Calu3 (cell line): ENCODE measurements at regions not wholly inside any gene's neighbourhood (a gene's known extent, or its start where the extent isn't known, plus 50 kb on each side); places are given as distances from the start of the nearest gene placed in this dataset.
"Not testable (repeated sequence)": the region's sequence is repeated elsewhere in the genome, so short reads cannot be mapped to it uniquely, and the experiment has no call there.

Experiments
- BruUV-seq: library from RNA; stranded (reverse); fragments of 400-500 nt; replicated peaks from 2 replicates; lab custom pipeline; 2021; lab: Mats Ljungman, UMichigan
- CTCF ChIA-PET: fragments of 300-600 bp; sonication (Branson Sonifier 250); formaldehyde crosslinking; loops from one replicate; lab custom pipeline; 2022; ENCODE audit warnings: antibody characterized with exemption; lab: Charles Lee
- DNase-seq: peaks from one replicate; pipeline ENCODE4 v3.0.0; 2022
- H3K27ac Mint-ChIP-seq: one replicate; pipeline ENCODE4 v1.8.0; 2022; ENCODE audit warnings: mixed read lengths; ENCODE audit not compliant: unreplicated experiment
- H3K27me3 Mint-ChIP-seq: one replicate; pipeline ENCODE4 v1.8.0; 2022; ENCODE audit warnings: mixed read lengths; ENCODE audit not compliant: unreplicated experiment
- H3K36me3 Mint-ChIP-seq: one replicate; pipeline ENCODE4 v1.8.0; 2022; ENCODE audit warnings: mild to moderate bottlenecking, moderate library complexity, mixed read lengths; ENCODE audit not compliant: insufficient read depth, unreplicated experiment
- H3K4me1 Mint-ChIP-seq: one replicate; pipeline ENCODE4 v1.8.0; 2022; ENCODE audit warnings: mild to moderate bottlenecking, low read depth, mixed read lengths; ENCODE audit not compliant: unreplicated experiment
- H3K4me3 Mint-ChIP-seq: one replicate; pipeline ENCODE4 v1.8.0; 2022; ENCODE audit warnings: mild to moderate bottlenecking, low read depth, moderate library complexity, mixed read lengths; ENCODE audit not compliant: unreplicated experiment
- H3K9me3 Mint-ChIP-seq: one replicate; pipeline ENCODE4 v1.8.0; 2022; ENCODE audit warnings: low read depth, mixed read lengths; ENCODE audit not compliant: unreplicated experiment
- CTCF ChIP-seq: fragments of 200-600 bp; IDR thresholded peaks from one replicate; pipeline ENCODE4 v1.8.0; 2022; ENCODE audit warnings: antibody characterized with exemption; ENCODE audit not compliant: unreplicated experiment
- intact Hi-C: fragments of 100-400 bp; cut with micrococcal nuclease; formaldehyde crosslinking; loops from one replicate; pipeline ENCODE4 v1.10.0; 2022; ENCODE audit not compliant: unreplicated experiment

- H3K9me3 Mint-ChIP-seq, H3K4me1 Mint-ChIP-seq, H3K4me3 Mint-ChIP-seq, H3K36me3 Mint-ChIP-seq, CTCF ChIA-PET, H3K27ac Mint-ChIP-seq, BruUV-seq, DNase-seq: not testable (repeated sequence)
- H3K27me3 Mint-ChIP-seq = peaks cover 29% of the 10 kb centered on the region
- intact Hi-C loops = loop anchor here (10.0 kb wide), 1 partner anchor 265 kb away; no protein-coding TSS in a partner anchor
Measured at GRCh38 chr14:105679959-105680735, 153.8 kb downstream of the TMEM121 start.

DNA sequence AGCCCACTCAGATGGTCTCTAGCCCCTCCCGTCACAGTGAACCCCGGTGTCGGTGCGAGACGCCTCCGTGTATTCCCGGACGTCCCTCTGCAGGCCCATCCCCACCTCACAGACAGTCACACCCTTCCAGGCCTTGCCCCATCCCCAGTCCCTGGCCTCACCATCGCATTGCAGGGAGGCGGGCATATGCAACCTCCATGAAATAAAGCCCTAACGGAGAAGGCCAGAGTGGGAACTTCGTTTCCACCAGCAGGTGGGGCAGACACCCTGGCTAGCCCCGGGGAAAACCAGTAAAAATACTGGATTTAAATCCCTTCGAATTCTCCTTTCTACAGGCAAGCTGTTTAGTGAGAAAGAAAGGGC lies 154.3 kb downstream of the TMEM121 start:
- H3K27ac Mint-ChIP-seq, H3K9me3 Mint-ChIP-seq, CTCF ChIA-PET, H3K4me3 Mint-ChIP-seq, H3K36me3 Mint-ChIP-seq, intact Hi-C loops, DNase-seq, BruUV-seq, H3K4me1 Mint-ChIP-seq: not testable (repeated sequence)
- H3K27me3 Mint-ChIP-seq = peaks cover 28% of the 10 kb centered on the region

DNA sequence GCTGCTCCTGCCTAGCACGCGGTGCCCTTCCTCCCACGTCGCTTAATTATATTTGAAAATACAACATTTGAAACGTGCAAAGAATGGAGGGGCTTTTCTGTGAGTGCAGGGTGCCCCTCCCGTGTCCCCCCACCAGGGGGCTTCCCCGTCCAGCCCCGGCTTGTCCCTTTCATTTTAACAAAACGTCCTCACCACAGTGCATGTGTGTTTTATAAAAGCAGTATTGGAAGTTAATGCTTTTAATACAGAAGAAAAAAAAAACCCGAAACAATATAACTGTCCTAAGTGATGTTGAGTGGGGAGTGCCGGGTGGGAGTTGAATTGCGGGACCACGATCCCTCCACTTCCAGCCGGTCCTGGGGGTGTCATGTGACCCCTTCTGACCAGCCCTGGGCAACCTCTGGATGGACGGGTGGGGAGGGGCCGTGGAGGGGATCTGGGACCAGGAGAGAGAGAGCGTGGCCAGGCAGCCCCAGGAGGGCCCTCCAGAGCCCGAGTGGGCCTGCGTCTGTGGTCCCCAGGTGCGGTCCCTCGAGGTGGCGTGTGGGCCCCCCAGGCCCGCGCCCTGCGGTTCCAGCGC lies 155.3 kb downstream of the TMEM121 start:
- BruUV-seq, H3K9me3 Mint-ChIP-seq, H3K4me1 Mint-ChIP-seq, H3K4me3 Mint-ChIP-seq, H3K36me3 Mint-ChIP-seq, intact Hi-C loops, DNase-seq, H3K27ac Mint-ChIP-seq, CTCF ChIA-PET: not testable (repeated sequence)
- peaks cover 18% of the 10 kb centered on the region for H3K27me3 Mint-ChIP-seq

- intact Hi-C loops, H3K9me3 Mint-ChIP-seq: not testable (repeated sequence)
- peaks cover 16% of the 10 kb centered on the region for H3K27me3 Mint-ChIP-seq
Measured at GRCh38 chr14:105682442-105682841, 156.1 kb downstream of the TMEM121 start.

GRCh38 chr14:105682956-105683570 lies 156.7 kb downstream of the TMEM121 start:
- TF ChIP-seq CTCF = no peak
- Mint-ChIP-seq H3K4me3 (no peak overlapping the region), H3K9me3 (peaks cover 2% of the 10 kb centered on the region), H3K4me1 (no peaks in the 10 kb centered on the region), H3K36me3 (no peaks in the 10 kb centered on the region), H3K27me3 (peaks cover 16% of the 10 kb centered on the region), H3K27ac (no peak overlapping the region)
- no TSS peak for BruUV-seq
- DNase-seq = no peak
- intact Hi-C loops = no loop called here
- CTCF ChIA-PET = interaction anchor here (0.6 kb wide), 1 partner anchor 189 kb away, joined by 6 read pairs; no protein-coding TSS in a partner anchor

More at GRCh38 chr14:105682442-105682841, 156.1 kb downstream of the TMEM121 start:
- CTCF ChIA-PET = interaction anchor here (0.6 kb wide), 1 partner anchor 189 kb away, joined by 6 read pairs; no protein-coding TSS in a partner anchor
- H3K4me3 Mint-ChIP-seq, BruUV-seq, H3K36me3 Mint-ChIP-seq, H3K27ac Mint-ChIP-seq, H3K4me1 Mint-ChIP-seq, DNase-seq: not testable (repeated sequence)

DNA sequence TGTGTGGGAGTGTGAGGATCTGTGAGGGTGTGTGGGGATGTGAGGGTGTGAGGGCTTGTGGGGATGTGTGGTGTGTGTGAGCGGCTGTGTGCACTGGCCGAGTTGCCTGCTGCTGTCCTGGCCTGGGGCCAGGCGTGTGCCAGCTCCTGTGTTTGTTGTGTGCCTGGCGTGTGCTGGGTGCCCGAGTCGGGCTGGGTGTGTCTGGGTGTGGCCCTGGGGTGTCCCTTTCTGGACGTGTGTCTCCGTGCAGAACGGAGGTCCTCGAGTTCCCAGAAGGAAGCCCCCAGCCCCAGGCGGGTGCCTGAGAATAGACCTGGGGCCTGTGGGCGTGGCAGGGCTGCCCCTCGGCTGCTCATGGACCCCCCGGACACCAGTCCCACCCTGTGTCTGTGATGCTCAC lies 157.7 kb downstream of the TMEM121 start:
- H3K4me1 Mint-ChIP-seq, H3K36me3 Mint-ChIP-seq, CTCF ChIA-PET, H3K9me3 Mint-ChIP-seq, BruUV-seq, DNase-seq, H3K4me3 Mint-ChIP-seq, H3K27ac Mint-ChIP-seq, intact Hi-C loops: not testable (repeated sequence)
- peaks cover 26% of the 10 kb centered on the region for H3K27me3 Mint-ChIP-seq

- CTCF ChIA-PET, H3K4me3 Mint-ChIP-seq, intact Hi-C loops, H3K9me3 Mint-ChIP-seq, H3K4me1 Mint-ChIP-seq, BruUV-seq, H3K27ac Mint-ChIP-seq, H3K36me3 Mint-ChIP-seq, DNase-seq: not testable (repeated sequence)
- H3K27me3 Mint-ChIP-seq = peaks cover 29% of the 10 kb centered on the region
Measured at GRCh38 chr14:105684597-105684996, 158.2 kb downstream of the TMEM121 start.
